DND-41 (cell line): ENCODE measurements at regions not wholly inside any gene's neighbourhood (a gene's known extent, or its start where the extent isn't known, plus 50 kb on each side); places are given as distances from the start of the nearest gene placed in this dataset.

Experiments
- CTCF ChIP-seq: IDR thresholded peaks from 2 replicates; pipeline ENCODE4 v1.5.1; 2012; ENCODE audit warnings: borderline replicate concordance, low read length, moderate library complexity, mild to moderate bottlenecking; ENCODE audit not compliant: poor library complexity, severe bottlenecking; ENCODE audit errors: extremely low read depth
- EZH2 ChIP-seq: IDR thresholded peaks from 3 replicates; pipeline ENCODE4 v1.6.1; 2012; ENCODE audit warnings: borderline replicate concordance, low read depth, mild to moderate bottlenecking, moderate library complexity, low read length, inconsistent platforms; ENCODE audit not compliant: severe bottlenecking

- TF ChIP-seq CTCF (no peak), EZH2 (no peak)
Measured at GRCh38 chr1:43059640-43060574, 101.2 kb upstream of the SLC2A1 start.
